ENCODE measurements at regions not wholly inside any gene's neighbourhood (a gene's known extent, or its start where the extent isn't known, plus 50 kb on each side); places are given as distances from the start of the nearest gene placed in this dataset.
"Not testable (repeated sequence)": the region's sequence is repeated elsewhere in the genome, so short reads cannot be mapped to it uniquely, and the experiment has no call there.

DNA sequence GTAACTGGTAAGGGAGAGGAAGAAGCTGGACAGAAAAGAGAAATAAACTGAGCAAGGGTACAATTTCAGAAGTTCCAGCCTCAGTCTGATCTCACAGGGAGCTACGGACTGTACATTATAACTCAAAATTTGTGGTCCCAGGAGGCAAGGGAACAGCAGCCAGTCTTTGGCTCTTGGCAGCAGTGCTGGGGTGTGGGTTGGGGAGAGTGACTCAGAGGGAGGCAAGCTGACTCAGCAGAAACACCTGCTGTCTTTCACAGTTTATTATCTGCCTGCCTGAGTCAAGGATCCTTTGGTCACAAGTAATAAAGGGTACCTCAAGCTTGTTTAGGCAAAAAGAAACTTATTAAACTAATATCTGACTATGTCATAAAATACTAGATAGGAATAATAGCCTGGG lies 73.5 kb upstream of the KIF2B start:
- intact Hi-C loops (cut with micrococcal nuclease; ENCODE audit: unreplicated experiment): no loop called here
- H3K36me3 ChIP-seq (ENCODE audit: low read depth): no peaks in the 10 kb centered on the region
- H3K79me2 ChIP-seq (ENCODE audit: low read depth): no peaks in the 10 kb centered on the region
- no peaks in the 10 kb centered on the region for H4K20me1 ChIP-seq (ENCODE audit: insufficient read depth)
- H3K9me2 ChIP-seq (ENCODE audit: insufficient read depth): no peaks in the 10 kb centered on the region
- ChIA-PET POLR2A (ENCODE audit: unreplicated experiment) (no interaction called here), CTCF (no interaction called here)
- no peak overlapping the region for H2AFZ ChIP-seq
- H3K9me3 ChIP-seq (ENCODE audit: insufficient read depth, low read depth): no peaks in the 10 kb centered on the region
- no peaks in the 10 kb centered on the region for H3K27me3 ChIP-seq (ENCODE audit: insufficient read depth, low read depth)
- no peak overlapping the region for H3K27ac ChIP-seq
- H3F3A ChIP-seq (ENCODE audit: insufficient read depth, low read depth): no peaks in the 10 kb centered on the region
- H3K4me3 ChIP-seq: no peak overlapping the region
- no peak for DNase-seq
- TF ChIP-seq EZH2 (IDR thresholded peaks at IDR 0.05; ENCODE audit: low read depth): no peak
- H3K4me1 ChIP-seq (replicated peaks; ENCODE audit: insufficient read depth): no peaks in the 10 kb centered on the region
- no TSS peak for BruUV-seq (replicated peaks)
- no peak overlapping the region for H3K4me2 ChIP-seq

GRCh38 chr17:53748159-53748820 lies 74.4 kb upstream of the KIF2B start:
- POLR2A ChIA-PET (ENCODE audit: unreplicated experiment); H3K4me3 ChIP-seq; H4K20me1 ChIP-seq (ENCODE audit: insufficient read depth); H2AFZ ChIP-seq; H3K27ac ChIP-seq; DNase-seq; H3K9me2 ChIP-seq (ENCODE audit: insufficient read depth); BruUV-seq (replicated peaks); H3K4me2 ChIP-seq; H3K36me3 ChIP-seq (ENCODE audit: low read depth); H3K9me3 ChIP-seq (ENCODE audit: insufficient read depth, low read depth); CTCF ChIA-PET; H3K27me3 ChIP-seq (ENCODE audit: insufficient read depth, low read depth); H3F3A ChIP-seq (ENCODE audit: insufficient read depth, low read depth); intact Hi-C loops (cut with micrococcal nuclease; ENCODE audit: unreplicated experiment); H3K4me1 ChIP-seq (replicated peaks; ENCODE audit: insufficient read depth); H3K79me2 ChIP-seq (ENCODE audit: low read depth): not testable (repeated sequence)

GRCh38 chr17:53740312-53740711 lies 82.4 kb upstream of the KIF2B start:
- no peaks in the 10 kb centered on the region for H3K9me3 ChIP-seq (ENCODE audit: insufficient read depth, low read depth)
- POLR2A ChIA-PET (ENCODE audit: unreplicated experiment): no interaction called here
- no peaks in the 10 kb centered on the region for H3F3A ChIP-seq (ENCODE audit: insufficient read depth, low read depth)
- CTCF ChIA-PET: no interaction called here
- no peaks in the 10 kb centered on the region for H3K4me1 ChIP-seq (replicated peaks; ENCODE audit: insufficient read depth)
- BruUV-seq (replicated peaks): no TSS peak
- H3K36me3 ChIP-seq (ENCODE audit: low read depth): no peaks in the 10 kb centered on the region
- H3K4me2 ChIP-seq: no peak overlapping the region
- no peak for DNase-seq
- H4K20me1 ChIP-seq (ENCODE audit: insufficient read depth): no peaks in the 10 kb centered on the region
- H3K27me3 ChIP-seq (ENCODE audit: insufficient read depth, low read depth): 0 out of 2 replicates have a peak, but pooled peaks cover 7% of the 10 kb centered on the region
- no peaks in the 10 kb centered on the region for H3K9me2 ChIP-seq (ENCODE audit: insufficient read depth)
- no peak overlapping the region for H3K4me3 ChIP-seq
- H3K79me2 ChIP-seq (ENCODE audit: low read depth): no peaks in the 10 kb centered on the region
- intact Hi-C loops (cut with micrococcal nuclease; ENCODE audit: unreplicated experiment): no loop called here
- H3K27ac ChIP-seq: no peak overlapping the region
- H2AFZ ChIP-seq: no peak overlapping the region
- TF ChIP-seq EZH2 (IDR thresholded peaks at IDR 0.05; ENCODE audit: low read depth): no peak
- TF ChIP-seq, protein P1, sequence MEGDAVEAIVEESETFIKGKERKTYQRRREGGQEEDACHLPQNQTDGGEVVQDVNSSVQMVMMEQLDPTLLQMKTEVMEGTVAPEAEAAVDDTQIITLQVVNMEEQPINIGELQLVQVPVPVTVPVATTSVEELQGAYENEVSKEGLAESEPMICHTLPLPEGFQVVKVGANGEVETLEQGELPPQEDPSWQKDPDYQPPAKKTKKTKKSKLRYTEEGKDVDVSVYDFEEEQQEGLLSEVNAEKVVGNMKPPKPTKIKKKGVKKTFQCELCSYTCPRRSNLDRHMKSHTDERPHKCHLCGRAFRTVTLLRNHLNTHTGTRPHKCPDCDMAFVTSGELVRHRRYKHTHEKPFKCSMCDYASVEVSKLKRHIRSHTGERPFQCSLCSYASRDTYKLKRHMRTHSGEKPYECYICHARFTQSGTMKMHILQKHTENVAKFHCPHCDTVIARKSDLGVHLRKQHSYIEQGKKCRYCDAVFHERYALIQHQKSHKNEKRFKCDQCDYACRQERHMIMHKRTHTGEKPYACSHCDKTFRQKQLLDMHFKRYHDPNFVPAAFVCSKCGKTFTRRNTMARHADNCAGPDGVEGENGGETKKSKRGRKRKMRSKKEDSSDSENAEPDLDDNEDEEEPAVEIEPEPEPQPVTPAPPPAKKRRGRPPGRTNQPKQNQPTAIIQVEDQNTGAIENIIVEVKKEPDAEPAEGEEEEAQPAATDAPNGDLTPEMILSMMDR (conservative IDR thresholded peaks at IDR 0.05): no peak

DNA sequence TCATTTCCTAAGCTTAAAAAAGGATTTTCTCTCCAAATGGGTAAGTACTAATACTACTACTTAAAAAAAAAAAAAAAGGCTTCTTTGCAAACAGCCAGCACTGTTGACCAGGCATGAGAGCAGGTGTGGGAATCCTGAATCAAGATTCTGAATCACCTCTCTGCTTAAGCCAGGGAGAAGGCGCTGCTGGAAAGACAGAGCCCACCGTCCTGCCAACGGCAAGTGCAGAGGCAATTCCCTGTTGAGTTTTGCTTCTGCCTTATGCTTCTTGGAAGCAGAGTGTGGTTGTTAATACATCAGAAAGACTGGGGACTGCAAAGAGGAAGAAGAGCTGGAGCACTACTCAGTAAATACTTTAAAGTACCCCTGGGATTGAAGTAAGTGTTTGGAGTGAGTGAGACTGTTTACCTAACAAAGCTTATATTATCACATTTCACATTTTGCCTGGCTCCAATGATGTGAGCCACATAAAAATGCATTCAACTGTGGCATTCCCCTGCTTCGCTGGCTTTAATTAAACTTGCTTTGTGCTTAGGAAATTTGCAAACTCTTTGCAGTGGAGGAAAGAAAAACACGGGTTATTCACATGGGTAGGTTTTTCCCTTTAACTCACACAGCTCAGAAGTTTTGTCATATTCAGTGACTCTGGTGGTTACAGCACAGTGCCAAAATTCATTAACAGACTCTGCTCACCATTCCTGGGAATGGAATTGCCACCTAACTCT lies 86.0 kb upstream of the KIF2B start:
- Histone ChIP-seq H3K4me3 (no peak overlapping the region), H2AFZ (no peak overlapping the region), H3K79me2 (ENCODE audit: low read depth) (no peaks in the 10 kb centered on the region), H4K20me1 (ENCODE audit: insufficient read depth) (no peaks in the 10 kb centered on the region; the same call in 1 of the 2 replicates), H3F3A (ENCODE audit: insufficient read depth, low read depth) (no peaks in the 10 kb centered on the region), H3K9me2 (ENCODE audit: insufficient read depth) (no peaks in the 10 kb centered on the region), H3K36me3 (ENCODE audit: low read depth) (no peaks in the 10 kb centered on the region), H3K27me3 (ENCODE audit: insufficient read depth, low read depth) (0 out of 2 replicates have a peak, but pooled peaks cover 7% of the 10 kb centered on the region), H3K9me3 (ENCODE audit: insufficient read depth, low read depth) (no peaks in the 10 kb centered on the region), H3K4me2 (no peak overlapping the region), H3K4me1 (replicated peaks; ENCODE audit: insufficient read depth) (no peaks in the 10 kb centered on the region), H3K27ac (no peak overlapping the region)
- ChIA-PET POLR2A (ENCODE audit: unreplicated experiment) (no interaction called here), CTCF (no interaction called here)
- intact Hi-C loops (cut with micrococcal nuclease; ENCODE audit: unreplicated experiment): no loop called here
- DNase-seq: no peak
- TF ChIP-seq, protein P1 (conservative IDR thresholded peaks at IDR 0.05): no peak
- no peak for TF ChIP-seq EZH2 (IDR thresholded peaks at IDR 0.05; ENCODE audit: low read depth)
- no TSS peak for BruUV-seq (replicated peaks)
